DOHH2 (cell line): ENCODE measurements at regions not wholly inside any gene's neighbourhood (a gene's known extent, or its start where the extent isn't known, plus 50 kb on each side); places are given as distances from the start of the nearest gene placed in this dataset.

ENCODE experiments used
- H3F3A ChIP-seq: fragments of 200-600 bp; sonication (generic), shearing (Covaris generic); 2 replicates; pipeline ENCODE4 v1.6.0; 2016; ENCODE audit warnings: antibody characterized with exemption, mild to moderate bottlenecking; ENCODE audit not compliant: control insufficient read depth, insufficient read depth
- H3K27ac ChIP-seq: fragments of 200-600 bp; sonication (generic); 2 replicates; pipeline ENCODE4 v1.5.1; 2014; ENCODE audit warnings: low read depth, mild to moderate bottlenecking, low read length, moderate library complexity
- H3K27me3 ChIP-seq: fragments of 200-600 bp; sonication (generic); 2 replicates; pipeline ENCODE4 v1.6.1; 2014; ENCODE audit warnings: mild to moderate bottlenecking, low read length, mixed read lengths; ENCODE audit not compliant: control insufficient read depth
- H3K36me3 ChIP-seq: fragments of 200-600 bp; sonication (generic); 2 replicates; pipeline ENCODE4 v1.6.1; 2014; ENCODE audit warnings: mild to moderate bottlenecking, low read length, moderate library complexity, mixed read lengths; ENCODE audit not compliant: control insufficient read depth
- H3K4me1 ChIP-seq: fragments of 200-600 bp; sonication (generic); 2 replicates; pipeline ENCODE4 v1.6.1; 2014; ENCODE audit warnings: mild to moderate bottlenecking, low read length, mixed read lengths; ENCODE audit not compliant: control insufficient read depth
- H3K4me2 ChIP-seq: fragments of 200-600 bp; sonication (generic); 2 replicates; pipeline ENCODE4 v1.6.0; 2014; ENCODE audit warnings: mild to moderate bottlenecking, low read length, moderate library complexity
- H3K4me3 ChIP-seq: fragments of 200-600 bp; sonication (generic); 2 replicates; pipeline ENCODE4 v1.5.1; 2014; ENCODE audit warnings: mild to moderate bottlenecking, low read length, mixed read lengths
- H3K79me2 ChIP-seq: fragments of 200-600 bp; sonication (generic); 2 replicates; pipeline ENCODE4 v1.6.1; 2014; ENCODE audit warnings: mild to moderate bottlenecking, low read length, mixed read lengths; ENCODE audit not compliant: control insufficient read depth
- H3K9me2 ChIP-seq: fragments of 200-600 bp; sonication (generic); replicated peaks from 2 replicates; pipeline ENCODE4 v1.6.1; 2014; ENCODE audit warnings: mild to moderate bottlenecking, low read length, mixed read lengths; ENCODE audit not compliant: control insufficient read depth
- H3K9me3 ChIP-seq: fragments of 200-600 bp; sonication (generic); 2 replicates; pipeline ENCODE4 v1.6.1; 2014; ENCODE audit warnings: antibody characterized with exemption, low read length, mixed read lengths; ENCODE audit not compliant: control insufficient read depth, insufficient read depth
- H4K20me1 ChIP-seq: fragments of 200-600 bp; sonication (generic); 2 replicates; pipeline ENCODE4 v1.6.0; 2014; ENCODE audit warnings: low read depth, mild to moderate bottlenecking, antibody characterized with exemption, low read length, moderate library complexity; ENCODE audit not compliant: control insufficient read depth, insufficient read depth
- CTCF ChIP-seq: fragments of 200-600 bp; sonication (generic); IDR thresholded peaks from one replicate; pipeline ENCODE4 v1.5.1; 2014; ENCODE audit warnings: antibody characterized with exemption, mild to moderate bottlenecking, low read depth, low read length; ENCODE audit not compliant: poor library complexity, severe bottlenecking
- EZH2phosphoT487 ChIP-seq: fragments of 200-600 bp; sonication (generic); IDR thresholded peaks from 2 replicates; pipeline ENCODE4 v1.6.1; 2017; ENCODE audit warnings: borderline replicate concordance, mild to moderate bottlenecking, antibody characterized with exemption, low read length, moderate library complexity, mixed read lengths

GRCh38 chrX:36534900-36535299, 473.3 kb upstream of the FAM47C start:
- H3K9me3 ChIP-seq = no peaks in the 10 kb centered on the region
- no peaks in the 10 kb centered on the region for H3K27me3 ChIP-seq
- no peaks in the 10 kb centered on the region for H3K79me2 ChIP-seq
- no peak overlapping the region for H3K27ac ChIP-seq
- H3K9me2 ChIP-seq = no peaks in the 10 kb centered on the region
- no peak overlapping the region for H3K4me2 ChIP-seq
- H4K20me1 ChIP-seq = no peaks in the 10 kb centered on the region
- TF ChIP-seq EZH2phosphoT487 (no peak), CTCF (no peak)
- no peak overlapping the region for H3K4me3 ChIP-seq
- no peaks in the 10 kb centered on the region for H3K4me1 ChIP-seq
- H3K36me3 ChIP-seq = no peaks in the 10 kb centered on the region
- no peaks in the 10 kb centered on the region for H3F3A ChIP-seq

GRCh38 chrX:36543499-36543898, 464.7 kb upstream of the FAM47C start:
- Histone ChIP-seq H3F3A (no peaks in the 10 kb centered on the region), H3K4me3 (no peak overlapping the region), H3K27me3 (no peaks in the 10 kb centered on the region), H3K4me1 (no peaks in the 10 kb centered on the region), H3K9me2 (no peaks in the 10 kb centered on the region), H3K79me2 (no peaks in the 10 kb centered on the region), H3K9me3 (no peaks in the 10 kb centered on the region), H4K20me1 (no peaks in the 10 kb centered on the region), H3K4me2 (no peak overlapping the region), H3K27ac (no peak overlapping the region), H3K36me3 (no peaks in the 10 kb centered on the region)
- TF ChIP-seq CTCF = no peak
- TF ChIP-seq EZH2phosphoT487 = no peak

- no peak overlapping the region for H3K4me2 ChIP-seq
- H3K9me3 ChIP-seq = no peaks in the 10 kb centered on the region
- no peaks in the 10 kb centered on the region for H4K20me1 ChIP-seq
- H3K9me2 ChIP-seq = no peaks in the 10 kb centered on the region
- no peaks in the 10 kb centered on the region for H3K4me1 ChIP-seq
- H3K27ac ChIP-seq = no peak overlapping the region
- no peaks in the 10 kb centered on the region for H3K36me3 ChIP-seq
- H3K79me2 ChIP-seq = no peaks in the 10 kb centered on the region
- no peaks in the 10 kb centered on the region for H3K27me3 ChIP-seq
- H3K4me3 ChIP-seq = no peak overlapping the region
- TF ChIP-seq EZH2phosphoT487 = no peak
- TF ChIP-seq CTCF = no peak
- H3F3A ChIP-seq = no peaks in the 10 kb centered on the region
Observed at GRCh38 chrX:36562986-36563385, 445.2 kb upstream of the FAM47C start.

- H3K79me2 ChIP-seq = no peaks in the 10 kb centered on the region
- no peak overlapping the region for H3K4me3 ChIP-seq
- no peak overlapping the region for H3K4me2 ChIP-seq
- H3K36me3 ChIP-seq = no peaks in the 10 kb centered on the region
- TF ChIP-seq EZH2phosphoT487 (no peak), CTCF (no peak)
- no peaks in the 10 kb centered on the region for H3F3A ChIP-seq
- no peaks in the 10 kb centered on the region for H3K9me2 ChIP-seq
- H3K27me3 ChIP-seq = no peaks in the 10 kb centered on the region
- H4K20me1 ChIP-seq = no peaks in the 10 kb centered on the region
- H3K9me3 ChIP-seq = no peaks in the 10 kb centered on the region
- no peaks in the 10 kb centered on the region for H3K4me1 ChIP-seq
- H3K27ac ChIP-seq = no peak overlapping the region
Observed at GRCh38 chrX:36568946-36569345, 439.2 kb upstream of the FAM47C start.
